BLaER1 treated with 17β-estradiol and CSF1 and Interleukin-3, amounts not matched to agents 10 nM and 100 nM (cell line): ENCODE measurements at regions not wholly inside any gene's neighbourhood (a gene's known extent, or its start where the extent isn't known, plus 50 kb on each side); places are given as distances from the start of the nearest gene placed in this dataset.
"Not testable (repeated sequence)": the region's sequence is repeated elsewhere in the genome, so short reads cannot be mapped to it uniquely, and the experiment has no call there.

Experiments used
- H3K27ac ChIP-seq, 11 experiments: shearing (Covaris generic); formaldehyde crosslinking; 2 replicates each; pipeline ENCODE4 v1.8.1; 2022
- H3K27me3 ChIP-seq, 11 experiments: shearing (Covaris generic); formaldehyde crosslinking; 2 replicates each; pipeline ENCODE4 v1.8.1; 2022
- H3K36me3 ChIP-seq, 11 experiments: shearing (Covaris generic); formaldehyde crosslinking; 2 replicates each; pipeline ENCODE4 v1.8.1; 2022
- H3K4me1 ChIP-seq, 10 experiments: shearing (Covaris generic); formaldehyde crosslinking; 2 replicates each; pipeline ENCODE4 v1.8.1; 2022
- H3K4me2 ChIP-seq, 11 experiments: shearing (Covaris generic); formaldehyde crosslinking; 2 replicates each; pipeline ENCODE4 v1.8.1; 2022
- H3K4me3 ChIP-seq, 10 experiments: shearing (Covaris generic); formaldehyde crosslinking; 2 replicates each; pipeline ENCODE4 v1.8.1; 2022
- H3K9ac ChIP-seq, 11 experiments: shearing (Covaris generic); formaldehyde crosslinking; 2 replicates each; pipeline ENCODE4 v1.8.1; 2022
- H3K9me3 ChIP-seq, 11 experiments: shearing (Covaris generic); formaldehyde crosslinking; replicated peaks in 1 of 11; 2 replicates each; pipeline ENCODE4 v1.8.1; 2022
- H4K20me1 ChIP-seq, 11 experiments: shearing (Covaris generic); formaldehyde crosslinking; 2 replicates each; pipeline ENCODE4 v1.8.1; 2022
- Cebpa-rat ChIP-seq, 11 experiments: shearing (Covaris generic); IDR thresholded peaks; 2 replicates each; pipeline ENCODE4 v1.8.1; 2022

GRCh38 chr20:51134405-51134804, 111.5 kb upstream of the KCNG1 start:
- no peak overlapping the region for H3K4me2 ChIP-seq
- H3K27ac ChIP-seq = no peak overlapping the region
- peaks cover 10 to 36% (median 27%) of the 10 kb centered on the region in 10 experiments for H3K4me1 ChIP-seq
- no peaks in the 10 kb centered on the region for H3K9me3 ChIP-seq
- H3K4me3 ChIP-seq = no peak overlapping the region
- no peak overlapping the region for H3K9ac ChIP-seq
- no peaks in the 10 kb centered on the region for H3K27me3 ChIP-seq
- no peaks in the 10 kb centered on the region for H4K20me1 ChIP-seq
- no peak for TF ChIP-seq Cebpa-rat (IDR thresholded peaks at IDR 0.05)
- no peaks in the 10 kb centered on the region for H3K36me3 ChIP-seq

- Histone ChIP-seq H3K4me1 (peaks cover 30 to 57% (median 48%) of the 10 kb centered on the region in 10 experiments), H3K36me3 (no peaks in the 10 kb centered on the region), H4K20me1 (no peaks in the 10 kb centered on the region), H3K27ac (no peak overlapping the region), H3K4me2 (peak overlapping the region in 10 of 11 experiments; percentile 35 to 74 (median 62); a peak in 21 of 22 replicates), H3K4me3 (no peak overlapping the region), H3K9me3 (no peaks in the 10 kb centered on the region), H3K27me3 (no peaks in the 10 kb centered on the region), H3K9ac (no peak overlapping the region)
- no peak for TF ChIP-seq Cebpa-rat (IDR thresholded peaks at IDR 0.05)
These were observed 109.4 kb upstream of the KCNG1 start for GRCh38 chr20:51132279-51132678.

- TF ChIP-seq Cebpa-rat (IDR thresholded peaks at IDR 0.05) = no peak
- peak overlapping the region in 10 of 11 experiments; percentile 35 to 74 (median 62); a peak in 20 of 22 replicates for H3K4me2 ChIP-seq
- H3K27me3 ChIP-seq = no peaks in the 10 kb centered on the region
- H3K4me3 ChIP-seq = no peak overlapping the region
- no peaks in the 10 kb centered on the region for H3K36me3 ChIP-seq
- H3K9me3 ChIP-seq = no peaks in the 10 kb centered on the region
- H3K9ac ChIP-seq = no peak overlapping the region
- H4K20me1 ChIP-seq = no peaks in the 10 kb centered on the region
- H3K27ac ChIP-seq = no peak overlapping the region
- H3K4me1 ChIP-seq = peaks cover 30 to 60% (median 48%) of the 10 kb centered on the region in 10 experiments
These were observed 108.9 kb upstream of the KCNG1 start for GRCh38 chr20:51131811-51132210.

GRCh38 chr20:51129147-51129776, 106.4 kb upstream of the KCNG1 start:
- no peaks in the 10 kb centered on the region for H3K9me3 ChIP-seq
- H3K36me3 ChIP-seq = no peaks in the 10 kb centered on the region
- no peaks in the 10 kb centered on the region for H4K20me1 ChIP-seq
- peak overlapping the region; percentile 66 to 88 (median 79) for H3K4me2 ChIP-seq
- TF ChIP-seq Cebpa-rat (IDR thresholded peaks at IDR 0.05) = no peak
- H3K9ac ChIP-seq = peak overlapping the region in 7 of 11 experiments; percentile 5 to 51 (median 19); a peak in 11 of 22 replicates
- peaks cover 30 to 61% (median 48%) of the 10 kb centered on the region in 10 experiments for H3K4me1 ChIP-seq
- no peak overlapping the region for H3K4me3 ChIP-seq
- no peaks in the 10 kb centered on the region for H3K27me3 ChIP-seq
- peak overlapping the region in 7 of 11 experiments; percentile 2 to 60 (median 33); a peak in 11 of 22 replicates for H3K27ac ChIP-seq

- peak overlapping the region; percentile 66 to 88 (median 79) for H3K4me2 ChIP-seq
- H3K27ac ChIP-seq = peak overlapping the region in 9 of 11 experiments; percentile 2 to 60 (median 16); a peak in 8 of 22 replicates
- H4K20me1 ChIP-seq = no peaks in the 10 kb centered on the region
- no peaks in the 10 kb centered on the region for H3K27me3 ChIP-seq
- H3K4me3 ChIP-seq = no peak overlapping the region
- no peaks in the 10 kb centered on the region for H3K36me3 ChIP-seq
- H3K9me3 ChIP-seq = no peaks in the 10 kb centered on the region
- H3K9ac ChIP-seq = peak overlapping the region in 4 of 11 experiments; percentile 8 to 51 (median 14); a peak in 7 of 22 replicates
- TF ChIP-seq Cebpa-rat (IDR thresholded peaks at IDR 0.05) = peak in 4 of 11 experiments; percentile 25 to 83 (median 52); a peak in 5 of 22 replicates
- peaks cover 30 to 64% (median 49%) of the 10 kb centered on the region in 10 experiments for H3K4me1 ChIP-seq
These were observed 105.3 kb upstream of the KCNG1 start for GRCh38 chr20:51128198-51128597.

GRCh38 chr20:51127713-51128112, 104.8 kb upstream of the KCNG1 start:
- H3K9ac ChIP-seq = peak overlapping the region in 3 of 11 experiments; percentile 8 to 21 (median 15); a peak in 5 of 22 replicates
- H3K9me3 ChIP-seq = no peaks in the 10 kb centered on the region
- peak overlapping the region; percentile 66 to 88 (median 79) for H3K4me2 ChIP-seq
- no peak for TF ChIP-seq Cebpa-rat (IDR thresholded peaks at IDR 0.05)
- no peak overlapping the region for H3K4me3 ChIP-seq
- H3K27ac ChIP-seq = peak overlapping the region in 7 of 11 experiments; percentile 4 to 60 (median 45); a peak in 7 of 22 replicates
- H3K36me3 ChIP-seq = no peaks in the 10 kb centered on the region
- H3K27me3 ChIP-seq = no peaks in the 10 kb centered on the region
- H3K4me1 ChIP-seq = peaks cover 30 to 66% (median 48%) of the 10 kb centered on the region in 10 experiments
- no peaks in the 10 kb centered on the region for H4K20me1 ChIP-seq

GRCh38 chr20:51126337-51126736, 103.4 kb upstream of the KCNG1 start:
- no peak overlapping the region for H3K27ac ChIP-seq
- TF ChIP-seq Cebpa-rat (IDR thresholded peaks at IDR 0.05) = no peak
- H3K4me1 ChIP-seq = peaks cover 21 to 66% (median 38%) of the 10 kb centered on the region in 10 experiments
- no peak overlapping the region for H3K9ac ChIP-seq
- H3K4me2 ChIP-seq = no peak overlapping the region
- no peak overlapping the region for H3K4me3 ChIP-seq
- H4K20me1 ChIP-seq = no peaks in the 10 kb centered on the region
- no peaks in the 10 kb centered on the region for H3K9me3 ChIP-seq
- H3K36me3 ChIP-seq = no peaks in the 10 kb centered on the region
- no peaks in the 10 kb centered on the region for H3K27me3 ChIP-seq

- Histone ChIP-seq H3K9me3 (no peaks in the 10 kb centered on the region), H3K4me2 (no peak overlapping the region), H3K36me3 (no peaks in the 10 kb centered on the region), H3K4me1 (peaks cover 21 to 66% (median 39%) of the 10 kb centered on the region in 10 experiments), H4K20me1 (no peaks in the 10 kb centered on the region), H3K9ac (no peak overlapping the region), H3K4me3 (no peak overlapping the region), H3K27me3 (no peaks in the 10 kb centered on the region), H3K27ac (no peak overlapping the region)
- no peak for TF ChIP-seq Cebpa-rat (IDR thresholded peaks at IDR 0.05)
These were observed 102.9 kb upstream of the KCNG1 start for GRCh38 chr20:51125780-51126179.

GRCh38 chr20:51125105-51125504, 102.2 kb upstream of the KCNG1 start:
- TF ChIP-seq Cebpa-rat (IDR thresholded peaks at IDR 0.05) = no peak
- no peak overlapping the region for H3K9ac ChIP-seq
- no peak overlapping the region for H3K4me3 ChIP-seq
- H3K9me3 ChIP-seq = no peaks in the 10 kb centered on the region
- no peaks in the 10 kb centered on the region for H4K20me1 ChIP-seq
- no peaks in the 10 kb centered on the region for H3K27me3 ChIP-seq
- no peaks in the 10 kb centered on the region for H3K36me3 ChIP-seq
- no peak overlapping the region for H3K4me2 ChIP-seq
- H3K4me1 ChIP-seq = peaks cover 21 to 63% (median 41%) of the 10 kb centered on the region in 10 experiments
- no peak overlapping the region for H3K27ac ChIP-seq

- not testable (repeated sequence) for H3K27ac ChIP-seq, H3K9me3 ChIP-seq, H3K36me3 ChIP-seq, H3K4me2 ChIP-seq, H3K27me3 ChIP-seq, H3K4me3 ChIP-seq, H3K9ac ChIP-seq, H4K20me1 ChIP-seq
- H3K4me1 ChIP-seq = peaks cover 14 to 60% (median 31%) of the 10 kb centered on the region in 10 experiments
These were observed 101.0 kb upstream of the KCNG1 start for GRCh38 chr20:51123887-51124286.
